B cell (primary cell): ENCODE measurements at regions not wholly inside any gene's neighbourhood (a gene's known extent, or its start where the extent isn't known, plus 50 kb on each side); places are given as distances from the start of the nearest gene placed in this dataset.

Experiments used
- EZH2 ChIP-seq: IDR thresholded peaks from 2 replicates; pipeline ENCODE4 v1.6.1; 2012; ENCODE audit warnings: borderline replicate concordance, low read depth, mild to moderate bottlenecking, moderate library complexity, low read length; ENCODE audit not compliant: insufficient read depth, poor library complexity, severe bottlenecking
- TF ChIP-seq, protein P1 (sequence below): fragments of 200-600 bp; IDR thresholded peaks from one replicate; pipeline ENCODE4 v1.8.0; 2022; ENCODE audit warnings: antibody characterized with exemption, mild to moderate bottlenecking

- TF ChIP-seq, protein P1, sequence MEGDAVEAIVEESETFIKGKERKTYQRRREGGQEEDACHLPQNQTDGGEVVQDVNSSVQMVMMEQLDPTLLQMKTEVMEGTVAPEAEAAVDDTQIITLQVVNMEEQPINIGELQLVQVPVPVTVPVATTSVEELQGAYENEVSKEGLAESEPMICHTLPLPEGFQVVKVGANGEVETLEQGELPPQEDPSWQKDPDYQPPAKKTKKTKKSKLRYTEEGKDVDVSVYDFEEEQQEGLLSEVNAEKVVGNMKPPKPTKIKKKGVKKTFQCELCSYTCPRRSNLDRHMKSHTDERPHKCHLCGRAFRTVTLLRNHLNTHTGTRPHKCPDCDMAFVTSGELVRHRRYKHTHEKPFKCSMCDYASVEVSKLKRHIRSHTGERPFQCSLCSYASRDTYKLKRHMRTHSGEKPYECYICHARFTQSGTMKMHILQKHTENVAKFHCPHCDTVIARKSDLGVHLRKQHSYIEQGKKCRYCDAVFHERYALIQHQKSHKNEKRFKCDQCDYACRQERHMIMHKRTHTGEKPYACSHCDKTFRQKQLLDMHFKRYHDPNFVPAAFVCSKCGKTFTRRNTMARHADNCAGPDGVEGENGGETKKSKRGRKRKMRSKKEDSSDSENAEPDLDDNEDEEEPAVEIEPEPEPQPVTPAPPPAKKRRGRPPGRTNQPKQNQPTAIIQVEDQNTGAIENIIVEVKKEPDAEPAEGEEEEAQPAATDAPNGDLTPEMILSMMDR: no peak
- TF ChIP-seq EZH2: no peak
Observed at GRCh38 chr14:41073544-41073943, 533.1 kb upstream of the LRFN5 start.
